GM12878 (cell line): ENCODE measurements at regions not wholly inside any gene's neighbourhood (a gene's known extent, or its start where the extent isn't known, plus 50 kb on each side); places are given as distances from the start of the nearest gene placed in this dataset.

Source experiments
- ATAC-seq: fragments of 200-7000 bp; cut with Tn5 transposase; 3 replicates; pipeline ENCODE4 v1.9.1; 2020; ENCODE audit warnings: mild to moderate bottlenecking, moderate library complexity
- BruUV-seq: library from RNA; stranded (reverse); fragments of 400-500 nt; replicated peaks from 2 replicates; lab custom pipeline; 2021; lab: Mats Ljungman, UMichigan
- CTCF ChIA-PET: fragments of 300-600 bp; sonication (Branson Sonifier 250); formaldehyde crosslinking; extraction: SDS; loops from one replicate; lab custom pipeline; 2021; ENCODE audit warnings: inconsistent platforms; lab: Yijun Ruan, JAX
- POLR2A ChIA-PET: fragments of 350-600 bp; formaldehyde crosslinking; extraction: SDS; loops from one replicate; lab custom pipeline; 2021; ENCODE audit warnings: inconsistent platforms; lab: Charles Lee
- RAD21 ChIA-PET: fragments of 300-600 bp; sonication (Branson Sonifier 250); formaldehyde crosslinking; loops from one replicate; lab custom pipeline; 2023; ENCODE audit warnings: antibody characterized with exemption; ENCODE audit not compliant: unreplicated experiment; lab: Charles Lee
- SMC1A ChIA-PET: fragments of 300-600 bp; sonication (Branson Sonifier 250); formaldehyde crosslinking; loops from one replicate; lab custom pipeline; 2023; ENCODE audit not compliant: unreplicated experiment, uncharacterized antibody; lab: Charles Lee
- DNase-seq: peaks from one replicate; pipeline ENCODE4 v3.0.0-alpha.2; 2011; ENCODE audit warnings: low read depth, low spot score
- FAIRE-seq: peaks from 3 replicates; lab custom pipeline; 2011; peaks lifted over from hg19 to GRCh38; lab: Jason Lieb, UNC
- H2AFZ ChIP-seq: 2 replicates; pipeline ENCODE4 v1.6.0; 2011; ENCODE audit warnings: low read depth, low read length, control low read depth; ENCODE audit not compliant: control insufficient read depth
- H3K27ac ChIP-seq: 2 replicates; pipeline ENCODE4 v1.5.1; 2011; ENCODE audit warnings: control low read depth; ENCODE audit not compliant: control insufficient read depth, insufficient read depth
- H3K27me3 ChIP-seq, 2 experiments: replicated peaks in 1 of 2; 2 replicates each; pipeline versions ENCODE4 v1.6.0 to v1.6.1; 2011; ENCODE audit warnings: low read length in 1 of 2; ENCODE audit not compliant: control insufficient read depth in 2 of 2, insufficient read depth in 2 of 2
- H3K36me3 ChIP-seq, 2 experiments: 2 replicates each; pipeline ENCODE4 v1.5.1; 2011; ENCODE audit warnings: low read length in 1 of 2; ENCODE audit not compliant: control insufficient read depth in 2 of 2, insufficient read depth in 2 of 2
- H3K4me1 ChIP-seq: 2 replicates; pipeline ENCODE4 v1.6.1; 2011; ENCODE audit warnings: mild to moderate bottlenecking, low read length, moderate library complexity, mixed read lengths; ENCODE audit not compliant: control insufficient read depth, insufficient read depth
- H3K4me2 ChIP-seq: 2 replicates; pipeline ENCODE4 v1.6.0; 2011; ENCODE audit warnings: control low read depth; ENCODE audit not compliant: control insufficient read depth, insufficient read depth
- H3K4me3 ChIP-seq: fragments of 200-600 bp; sonication (generic); 2 replicates; pipeline ENCODE4 v1.5.1; 2016
- H3K79me2 ChIP-seq: 2 replicates; pipeline ENCODE4 v1.6.0; 2011; ENCODE audit warnings: low read length; ENCODE audit not compliant: control insufficient read depth, insufficient read depth
- H3K9ac ChIP-seq: 2 replicates; pipeline ENCODE4 v1.8.0; 2011; ENCODE audit warnings: low read length, control low read depth, mixed read lengths; ENCODE audit not compliant: control insufficient read depth, insufficient read depth
- H3K9me3 ChIP-seq: replicated peaks from 3 replicates; pipeline ENCODE4 v1.5.1; 2011; ENCODE audit warnings: mild to moderate bottlenecking, low read length; ENCODE audit not compliant: control insufficient read depth, insufficient read depth
- H4K20me1 ChIP-seq: 2 replicates; pipeline ENCODE4 v1.6.0; 2011; ENCODE audit not compliant: control insufficient read depth, insufficient read depth
- ATF2 ChIP-seq: IDR thresholded peaks from 2 replicates; pipeline ENCODE4 v1.6.1; 2012; ENCODE audit warnings: low read length, inconsistent platforms
- BHLHE40 ChIP-seq, 2 experiments: fragments of 450-650 bp in 1 of 2; IDR thresholded peaks; 2 replicates each; pipeline ENCODE4 v1.6.1; 2011 to 2017; ENCODE audit warnings: low read depth in 2 of 2, borderline replicate concordance in 1 of 2, improper control_type of control experiment in 1 of 2, low read length in 1 of 2, mild to moderate bottlenecking in 1 of 2
- BRCA1 ChIP-seq: IDR thresholded peaks from 2 replicates; pipeline ENCODE4 v1.6.1; 2011; ENCODE audit warnings: low read depth, low read length, improper control_type of control experiment
- CBFB ChIP-seq: IDR thresholded peaks from 2 replicates; pipeline ENCODE4 v1.6.1; 2016; ENCODE audit warnings: antibody characterized with exemption, low read depth
- CHD1 ChIP-seq: IDR thresholded peaks from 2 replicates; pipeline ENCODE4 v1.6.1; 2012; ENCODE audit warnings: low read depth, low read length, improper control_type of control experiment
- EZH2 ChIP-seq: IDR thresholded peaks from 2 replicates; pipeline ENCODE4 v1.6.1; 2012; ENCODE audit warnings: low read depth, mild to moderate bottlenecking, control low read depth, inconsistent platforms, low read length, borderline replicate concordance; ENCODE audit not compliant: control insufficient read depth
- FOS ChIP-seq: IDR thresholded peaks from 3 replicates; pipeline ENCODE4 v1.6.1; 2011; ENCODE audit warnings: borderline replicate concordance; ENCODE audit not compliant: insufficient read length; ENCODE audit errors: extremely low read depth
- HSF1 ChIP-seq: fragments of 150-350 bp; IDR thresholded peaks from 2 replicates; pipeline ENCODE4 v1.6.1; 2014; ENCODE audit warnings: mild to moderate bottlenecking, low read depth, low read length
- JUND ChIP-seq: IDR thresholded peaks from 2 replicates; pipeline ENCODE4 v1.6.1; 2012; ENCODE audit warnings: low read depth, mild to moderate bottlenecking, low read length, improper control_type of control experiment, moderate library complexity
- KAT2A ChIP-seq: conservative IDR thresholded peaks from 2 replicates; pipeline ENCODE4 v1.6.1; 2011; ENCODE audit warnings: low read depth, low read length; ENCODE audit not compliant: control insufficient read depth
- ZBTB4 ChIP-seq: fragments of 450-650 bp; formaldehyde crosslinking; IDR thresholded peaks from 2 replicates; pipeline ENCODE4 v1.4.0; 2022; ENCODE audit warnings: mild to moderate bottlenecking, moderate library complexity
- ZNF24 ChIP-seq: fragments of 450-650 bp; IDR thresholded peaks from 2 replicates; pipeline ENCODE4 v1.6.1; 2017; ENCODE audit warnings: antibody characterized with exemption, mild to moderate bottlenecking
- ZNF592 ChIP-seq: fragments of 450-650 bp; IDR thresholded peaks from 2 replicates; pipeline ENCODE4 v1.6.1; 2017; ENCODE audit warnings: mild to moderate bottlenecking, moderate library complexity
- ZZZ3 ChIP-seq: IDR thresholded peaks from 2 replicates; pipeline ENCODE4 v1.6.1; 2011; ENCODE audit warnings: low read depth; ENCODE audit not compliant: control insufficient read depth, insufficient read length
- WGBS: methylation state at CpG from one replicate; pipeline ENCODE4 v1.1.6; 2016; ENCODE audit warnings: low lambda C conversion rate; ENCODE audit not compliant: insufficient replicate concordance, insufficient coverage; ENCODE audit errors: missing lambda C conversion rate; 5-methylcytosine and 5-hydroxymethylcytosine counted together
- in situ Hi-C: fragments of 300-500 bp; cut with MboI; formaldehyde crosslinking; loops from 9 replicates; pipeline ENCODE4 v1.14.3; 2018; ENCODE audit warnings: mixed read lengths
- intact Hi-C: fragments of 100-400 bp; cut with micrococcal nuclease; formaldehyde crosslinking; loops from one replicate; pipeline ENCODE4 v1.14.2; 2022; ENCODE audit not compliant: unreplicated experiment

GRCh38 chr5:163193886-163194285 is 243.5 kb upstream of the CCNG1 start:
- no TSS peak for BruUV-seq
- TF ChIP-seq ZNF592 = no peak
- TF ChIP-seq KAT2A = no peak
- TF ChIP-seq JUND = no peak
- no peak for TF ChIP-seq ZBTB4
- no peak for TF ChIP-seq FOS
- TF ChIP-seq CBFB = no peak
- no peak for TF ChIP-seq ZZZ3
- no peak for TF ChIP-seq ATF2
- no peak for TF ChIP-seq EZH2
- TF ChIP-seq BRCA1 = no peak
- TF ChIP-seq BHLHE40 (IDR thresholded peaks at IDR 0.05; ENCODE audit: borderline replicate concordance in 1 of 2, low read depth in 2 of 2, low read length in 1 of 2) = no peak
- no peak for TF ChIP-seq HSF1
- no peak for TF ChIP-seq ZNF24
- TF ChIP-seq CHD1 = no peak

More at GRCh38 chr5:163193886-163194285, 243.5 kb upstream of the CCNG1 start:
- ChIA-PET POLR2A (no interaction called here), CTCF (no interaction called here), RAD21 (no interaction called here), SMC1A (interaction anchor here (0.7 kb wide), 1 partner anchor 26 kb away, joined by 4 read pairs; no protein-coding TSS in a partner anchor)
- 29% methylated on average over 7 of the region's 7 CpGs for WGBS
- Histone ChIP-seq H4K20me1 (no peaks in the 10 kb centered on the region), H3K9me3 (no peaks in the 10 kb centered on the region), H3K4me1 (no peaks in the 10 kb centered on the region), H3K27me3 (no peaks in the 10 kb centered on the region), H3K9ac (no peak overlapping the region), H3K79me2 (no peaks in the 10 kb centered on the region), H3K4me2 (no peak overlapping the region), H3K4me3 (no peak overlapping the region), H3K27ac (no peak overlapping the region), H3K36me3 (no peaks in the 10 kb centered on the region), H2AFZ (no peak overlapping the region)
- in situ Hi-C loops (no loop called here), intact Hi-C loops (no loop called here)
- FAIRE-seq (no peak), ATAC-seq (no peak), DNase-seq (no peak)
